H1 (cell line): ENCODE measurements at regions not wholly inside any gene's neighbourhood (a gene's known extent, or its start where the extent isn't known, plus 50 kb on each side); places are given as distances from the start of the nearest gene placed in this dataset.

Experiments used
- CTCF ChIA-PET: fragments of 300-600 bp; sonication (Branson Sonifier 250); formaldehyde crosslinking; loops from one replicate; lab custom pipeline; 2021; ENCODE audit not compliant: partially characterized antibody; lab: Charles Lee
- POLR2A ChIA-PET: fragments of 300-600 bp; sonication (Branson Sonifier 250); formaldehyde crosslinking; loops from one replicate; lab custom pipeline; 2021; ENCODE audit warnings: inconsistent platforms; ENCODE audit not compliant: partially characterized antibody; lab: Charles Lee
- DNase-seq, 2 experiments: peaks; one replicate each; pipeline versions ENCODE4 v3.0.0 to v3.0.0-alpha.2; 2010 to 2022; ENCODE audit warnings: low spot score in 2 of 2, low read depth in 1 of 2, mixed read lengths in 1 of 2
- FAIRE-seq: peaks from 2 replicates; lab custom pipeline; 2011; peaks lifted over from hg19 to GRCh38; lab: Jason Lieb, UNC
- H2AFZ ChIP-seq: 2 replicates; pipeline ENCODE4 v1.8.1; 2012; ENCODE audit warnings: low read length, inconsistent platforms
- H2AK5ac ChIP-seq: 2 replicates; pipeline ENCODE4 v1.6.1; 2013; ENCODE audit warnings: low read depth, low read length
- H2BK120ac ChIP-seq: replicated peaks from 2 replicates; pipeline ENCODE3; 2013; ENCODE audit warnings: low read depth, low read length, inconsistent platforms
- H2BK12ac ChIP-seq: 2 replicates; pipeline ENCODE4 v1.6.1; 2013; ENCODE audit warnings: low read depth, low read length
- H2BK15ac ChIP-seq: 2 replicates; pipeline ENCODE4 v1.6.1; 2013; ENCODE audit warnings: low read length
- H2BK20ac ChIP-seq: 2 replicates; pipeline ENCODE4 v1.6.1; 2013; ENCODE audit warnings: low read length
- H2BK5ac ChIP-seq: 2 replicates; pipeline ENCODE4 v1.6.1; 2013; ENCODE audit warnings: low read depth, low read length
- H3K14ac ChIP-seq: 2 replicates; pipeline ENCODE4 v1.6.1; 2013; ENCODE audit warnings: inconsistent platforms; ENCODE audit not compliant: insufficient read length
- H3K18ac ChIP-seq: 2 replicates; pipeline ENCODE4 v1.6.1; 2013; ENCODE audit warnings: low read length; ENCODE audit errors: extremely low read depth
- H3K23ac ChIP-seq: 2 replicates; pipeline ENCODE4 v1.6.1; 2013; ENCODE audit warnings: inconsistent platforms; ENCODE audit not compliant: insufficient read length
- H3K23me2 ChIP-seq: 2 replicates; pipeline ENCODE4 v1.6.1; 2013; ENCODE audit warnings: low read depth, low read length
- H3K27ac ChIP-seq: 2 replicates; pipeline ENCODE4 v1.6.1; 2011; ENCODE audit warnings: low read depth, low read length, inconsistent platforms
- H3K27me3 ChIP-seq, 4 experiments: replicated peaks in 1 of 4; 1 replicate in 1 of 4; 2 replicates in 3 of 4; pipeline versions ENCODE4 v1.6.1 to v1.8.1; 2011 to 2013; ENCODE audit warnings: low read length in 3 of 4, mild to moderate bottlenecking in 3 of 4, inconsistent platforms in 2 of 4, mixed read lengths in 2 of 4, moderate library complexity in 1 of 4; ENCODE audit not compliant: control insufficient read depth in 3 of 4, insufficient read depth in 3 of 4; ENCODE audit errors: extremely low read depth in 1 of 4
- H3K36me3 ChIP-seq, 4 experiments: 2 replicates each; pipeline versions ENCODE4 v1.6.1 to v1.8.1; 2011 to 2013; ENCODE audit warnings: mild to moderate bottlenecking in 4 of 4, low read length in 3 of 4, moderate library complexity in 2 of 4, control low read depth in 1 of 4, inconsistent platforms in 1 of 4; ENCODE audit not compliant: insufficient read depth in 4 of 4, control insufficient read depth in 2 of 4
- H3K4ac ChIP-seq: replicated peaks from 2 replicates; pipeline ENCODE3; 2013; ENCODE audit warnings: low read length, low read depth, mixed read lengths, inconsistent platforms; ENCODE audit not compliant: insufficient read length
- H3K4me1 ChIP-seq, 4 experiments: replicated peaks in 1 of 4; 1 replicate in 1 of 4; 2 replicates in 3 of 4; pipeline versions ENCODE4 v1.6.1 to v1.8.1; 2011 to 2013; ENCODE audit warnings: low read length in 3 of 4, inconsistent platforms in 2 of 4, mixed read lengths in 1 of 4; ENCODE audit not compliant: insufficient read depth in 4 of 4, control insufficient read depth in 3 of 4
- H3K4me2 ChIP-seq, 2 experiments: 2 replicates each; pipeline versions ENCODE4 v1.6.1 to v1.8.1; 2011 to 2013; ENCODE audit warnings: low read depth in 2 of 2, low read length in 2 of 2, control low read depth in 1 of 2, inconsistent platforms in 1 of 2, mild to moderate bottlenecking in 1 of 2; ENCODE audit not compliant: insufficient read depth in 1 of 2
- H3K4me3 ChIP-seq, 4 experiments: fragments of 200-600, 300-600 bp in 1 of 4; sonication (generic), shearing (Covaris generic), sonication (Bioruptor Twin) in 1 of 4; 2 replicates each; pipeline versions ENCODE4 v1.5.1 to v1.8.1; 2011 to 2016; ENCODE audit warnings: low read length in 4 of 4, low read depth in 3 of 4, control low read depth in 2 of 4, inconsistent platforms in 2 of 4, mild to moderate bottlenecking in 2 of 4, mixed read lengths in 1 of 4, moderate library complexity in 1 of 4; ENCODE audit not compliant: insufficient read depth in 2 of 4; ENCODE audit errors: extremely low read depth in 1 of 4
- H3K56ac ChIP-seq: replicated peaks from 2 replicates; pipeline ENCODE3; 2013; ENCODE audit warnings: low read depth, mild to moderate bottlenecking, mixed read lengths, low read length, inconsistent platforms; ENCODE audit not compliant: insufficient read length
- H3K79me1 ChIP-seq: 2 replicates; pipeline ENCODE4 v1.6.1; 2013; ENCODE audit warnings: low read depth, low read length, control low read depth
- H3K79me2 ChIP-seq, 2 experiments: 2 replicates each; pipeline versions ENCODE4 v1.6.1 to v1.8.1; 2012 to 2013; ENCODE audit warnings: low read length in 2 of 2, mild to moderate bottlenecking in 2 of 2, inconsistent platforms in 1 of 2; ENCODE audit not compliant: insufficient read depth in 2 of 2, control insufficient read depth in 1 of 2
- H3K9ac ChIP-seq, 4 experiments: replicated peaks in 1 of 4; 1 replicate in 1 of 4; 2 replicates in 3 of 4; pipeline versions ENCODE4 v1.6.1 to v1.8.1; 2011 to 2013; ENCODE audit warnings: low read depth in 3 of 4, low read length in 3 of 4, control low read depth in 2 of 4, mild to moderate bottlenecking in 2 of 4, moderate library complexity in 2 of 4, inconsistent platforms in 1 of 4; ENCODE audit errors: extremely low read depth in 1 of 4
- H3K9me3 ChIP-seq, 2 experiments: 2 replicates each; pipeline versions ENCODE4 v1.6.1 to v1.8.1; 2012 to 2013; ENCODE audit warnings: mild to moderate bottlenecking in 2 of 2, moderate library complexity in 2 of 2, control low read depth in 1 of 2, inconsistent platforms in 1 of 2, low read depth in 1 of 2, low read length in 1 of 2, mixed read lengths in 1 of 2; ENCODE audit not compliant: insufficient read depth in 2 of 2
- H4K20me1 ChIP-seq, 2 experiments: replicated peaks in 1 of 2; 2 replicates each; pipeline versions ENCODE3 to v1.8.1; 2011 to 2013; ENCODE audit warnings: inconsistent platforms in 2 of 2, low read length in 2 of 2, mild to moderate bottlenecking in 1 of 2; ENCODE audit not compliant: insufficient read depth in 2 of 2, control insufficient read depth in 1 of 2
- H4K5ac ChIP-seq: 2 replicates; pipeline ENCODE4 v1.6.1; 2013; ENCODE audit warnings: low read length, low read depth, mixed read lengths, inconsistent platforms; ENCODE audit not compliant: insufficient read length
- H4K8ac ChIP-seq: 2 replicates; pipeline ENCODE4 v1.8.0; 2013; ENCODE audit warnings: mild to moderate bottlenecking, moderate library complexity, low read length, inconsistent platforms; ENCODE audit not compliant: insufficient read depth; ENCODE audit errors: extremely low read depth
- H4K91ac ChIP-seq: replicated peaks from 2 replicates; pipeline ENCODE3; 2013; ENCODE audit warnings: low read length, mixed read lengths, inconsistent platforms; ENCODE audit not compliant: insufficient read length
- GABPA ChIP-seq: IDR thresholded peaks from 2 replicates; pipeline ENCODE4 v1.6.1; 2011; ENCODE audit warnings: mild to moderate bottlenecking, low read length, moderate library complexity, borderline replicate concordance; ENCODE audit not compliant: insufficient read depth
- GTF2F1 ChIP-seq: IDR thresholded peaks from 2 replicates; pipeline ENCODE4 v1.6.1; 2012; ENCODE audit warnings: low read depth, low read length, improper control_type of control experiment, borderline replicate concordance
- WGBS, 2 experiments: shearing (Covaris generic) in 1 of 2; methylation state at CpG; one replicate each; pipeline versions ENCODE4 v1.1.6 to v1.1.7; 2013 to 2015; ENCODE audit warnings: low lambda C conversion rate in 2 of 2, mixed read lengths in 2 of 2, inconsistent platforms in 1 of 2, low coverage in 1 of 2, missing lambda C conversion rate in 1 of 2; ENCODE audit not compliant: insufficient replicate concordance in 2 of 2, insufficient coverage in 1 of 2, insufficient read length in 1 of 2; ENCODE audit errors: extremely low coverage in 1 of 2, missing lambda C conversion rate in 1 of 2; 5-methylcytosine and 5-hydroxymethylcytosine counted together
- TF ChIP-seq, protein P1 (sequence below): IDR thresholded peaks from 2 replicates; pipeline ENCODE4 v1.6.1; 2011; ENCODE audit warnings: low read length, improper control_type of control experiment
- TF ChIP-seq, protein P2 (sequence below), 3 experiments: IDR thresholded peaks; 1 replicate in 2 of 3; 2 replicates in 1 of 3; pipeline versions ENCODE4 v1.5.1 to v1.6.1; 2011; ENCODE audit warnings: low read length in 3 of 3, mild to moderate bottlenecking in 3 of 3, inconsistent platforms in 2 of 3, low read depth in 1 of 3, moderate library complexity in 1 of 3; ENCODE audit not compliant: insufficient read depth in 1 of 3; ENCODE audit errors: control extremely low read depth in 1 of 3

DNA sequence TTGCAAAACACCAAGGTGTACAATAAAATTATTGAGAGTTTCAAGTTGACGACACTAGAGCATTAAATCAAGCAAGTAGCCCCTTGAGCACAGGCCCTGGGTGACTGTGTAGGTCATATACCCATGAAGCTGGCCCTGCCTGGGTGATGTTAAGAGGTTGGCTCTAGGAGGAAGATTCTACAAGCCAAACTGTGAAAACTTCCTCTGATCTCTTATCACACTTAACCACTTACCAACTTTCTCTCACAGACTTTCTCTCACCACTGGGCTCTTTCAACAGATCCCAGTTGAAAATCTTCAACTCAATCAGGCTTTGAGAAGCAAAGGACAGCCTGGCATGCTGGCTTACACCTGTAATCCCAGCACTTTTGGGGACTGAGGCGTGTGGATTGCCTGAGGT is 186.9 kb upstream of the BTG1 start:
- no peak overlapping the region for H2BK12ac ChIP-seq
- no peak overlapping the region for H3K4me2 ChIP-seq
- H3K9me3 ChIP-seq: no peaks in the 10 kb centered on the region
- no peak overlapping the region for H4K8ac ChIP-seq
- no peak overlapping the region for H4K5ac ChIP-seq
- no peaks in the 10 kb centered on the region for H3K79me2 ChIP-seq
- no peak overlapping the region for H3K4me3 ChIP-seq
- ChIA-PET CTCF (no interaction called here), POLR2A (interaction anchor here (1.9 kb wide), 1 partner anchor 188 kb away, joined by 6 read pairs; the partner anchor contains the start of gene BTG1)
- TF ChIP-seq GTF2F1: no peak
- no peak for TF ChIP-seq GABPA
- TF ChIP-seq, protein P1, sequence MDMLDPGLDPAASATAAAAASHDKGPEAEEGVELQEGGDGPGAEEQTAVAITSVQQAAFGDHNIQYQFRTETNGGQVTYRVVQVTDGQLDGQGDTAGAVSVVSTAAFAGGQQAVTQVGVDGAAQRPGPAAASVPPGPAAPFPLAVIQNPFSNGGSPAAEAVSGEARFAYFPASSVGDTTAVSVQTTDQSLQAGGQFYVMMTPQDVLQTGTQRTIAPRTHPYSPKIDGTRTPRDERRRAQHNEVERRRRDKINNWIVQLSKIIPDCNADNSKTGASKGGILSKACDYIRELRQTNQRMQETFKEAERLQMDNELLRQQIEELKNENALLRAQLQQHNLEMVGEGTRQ: no peak
- TF ChIP-seq, protein P2, sequence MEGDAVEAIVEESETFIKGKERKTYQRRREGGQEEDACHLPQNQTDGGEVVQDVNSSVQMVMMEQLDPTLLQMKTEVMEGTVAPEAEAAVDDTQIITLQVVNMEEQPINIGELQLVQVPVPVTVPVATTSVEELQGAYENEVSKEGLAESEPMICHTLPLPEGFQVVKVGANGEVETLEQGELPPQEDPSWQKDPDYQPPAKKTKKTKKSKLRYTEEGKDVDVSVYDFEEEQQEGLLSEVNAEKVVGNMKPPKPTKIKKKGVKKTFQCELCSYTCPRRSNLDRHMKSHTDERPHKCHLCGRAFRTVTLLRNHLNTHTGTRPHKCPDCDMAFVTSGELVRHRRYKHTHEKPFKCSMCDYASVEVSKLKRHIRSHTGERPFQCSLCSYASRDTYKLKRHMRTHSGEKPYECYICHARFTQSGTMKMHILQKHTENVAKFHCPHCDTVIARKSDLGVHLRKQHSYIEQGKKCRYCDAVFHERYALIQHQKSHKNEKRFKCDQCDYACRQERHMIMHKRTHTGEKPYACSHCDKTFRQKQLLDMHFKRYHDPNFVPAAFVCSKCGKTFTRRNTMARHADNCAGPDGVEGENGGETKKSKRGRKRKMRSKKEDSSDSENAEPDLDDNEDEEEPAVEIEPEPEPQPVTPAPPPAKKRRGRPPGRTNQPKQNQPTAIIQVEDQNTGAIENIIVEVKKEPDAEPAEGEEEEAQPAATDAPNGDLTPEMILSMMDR (IDR thresholded peaks at IDR 0.05; ENCODE audit: control extremely low read depth in 1 of 3, insufficient read depth in 1 of 3, low read depth in 1 of 3, low read length in 3 of 3): no peak
- H4K91ac ChIP-seq: no peak overlapping the region
- H4K20me1 ChIP-seq: no peaks in the 10 kb centered on the region
- FAIRE-seq: no peak
- no peaks in the 10 kb centered on the region for H3K79me1 ChIP-seq
- no peak overlapping the region for H3K27ac ChIP-seq
- no peak overlapping the region for H3K14ac ChIP-seq
- no peaks in the 10 kb centered on the region for H3K36me3 ChIP-seq
- no peak overlapping the region for H2BK120ac ChIP-seq
- no peak overlapping the region for H3K9ac ChIP-seq
- no peak overlapping the region for H2AFZ ChIP-seq
- 89% methylated on average over 2 of the region's 2 CpGs; no CpG with 5 or more reads in 1 of the 2 experiments for WGBS, 2 experiments
- H2AK5ac ChIP-seq: no peak overlapping the region
- no peak overlapping the region for H3K18ac ChIP-seq
- no peak overlapping the region for H2BK15ac ChIP-seq
- H3K4ac ChIP-seq: no peak overlapping the region
- no peaks in the 10 kb centered on the region for H3K23me2 ChIP-seq
- H3K23ac ChIP-seq: no peak overlapping the region
- DNase-seq: no peak
- no peak overlapping the region for H2BK20ac ChIP-seq
- no peak overlapping the region for H3K56ac ChIP-seq
- H3K27me3 ChIP-seq: no peaks in the 10 kb centered on the region
- H3K4me1 ChIP-seq: no peaks in the 10 kb centered on the region
- no peak overlapping the region for H2BK5ac ChIP-seq
